CD14-positive monocyte (primary cell): ENCODE measurements at regions not wholly inside any gene's neighbourhood (a gene's known extent, or its start where the extent isn't known, plus 50 kb on each side); places are given as distances from the start of the nearest gene placed in this dataset.

Experiments
- DNase-seq, 3 donors: peaks; one replicate each; pipeline ENCODE4 v3.0.0-alpha.2; 2011 to 2022
- H2AFZ ChIP-seq: 2 replicates; pipeline ENCODE4 v1.6.0; 2012; ENCODE audit warnings: mild to moderate bottlenecking, low read depth, low read length, inconsistent platforms; ENCODE audit not compliant: insufficient read depth, poor library complexity, severe bottlenecking
- H3K27ac ChIP-seq, 2 donors: 1 replicate in 1 of 2; 2 replicates in 1 of 2; pipeline ENCODE4 v1.5.1; 2012 to 2013; ENCODE audit warnings: low read length in 2 of 2, control low read depth in 1 of 2, inconsistent platforms in 1 of 2, low read depth in 1 of 2, mild to moderate bottlenecking in 1 of 2
- H3K27me3 ChIP-seq, 2 donors: one replicate each; pipeline versions ENCODE4 v1.6.0 to v1.6.1; 2011 to 2013; ENCODE audit warnings: low read length in 2 of 2; ENCODE audit not compliant: control insufficient read depth in 2 of 2, insufficient read depth in 2 of 2
- H3K36me3 ChIP-seq, 2 donors: replicated peaks in 1 of 2; 1 replicate in 1 of 2; 2 replicates in 1 of 2; pipeline versions ENCODE4 v1.5.1 to v1.6.1; 2012 to 2013; ENCODE audit warnings: low read length in 2 of 2, control low read depth in 1 of 2, inconsistent platforms in 1 of 2, mild to moderate bottlenecking in 1 of 2; ENCODE audit not compliant: insufficient read depth in 2 of 2, control insufficient read depth in 1 of 2
- H3K4me1 ChIP-seq, 2 donors: 1 replicate in 1 of 2; 2 replicates in 1 of 2; pipeline versions ENCODE4 v1.5.1 to v1.6.1; 2012 to 2013; ENCODE audit warnings: low read length in 2 of 2, control low read depth in 1 of 2, inconsistent platforms in 1 of 2, mild to moderate bottlenecking in 1 of 2, moderate library complexity in 1 of 2; ENCODE audit not compliant: insufficient read depth in 2 of 2, control insufficient read depth in 1 of 2
- H3K4me2 ChIP-seq: replicated peaks from 2 replicates; pipeline ENCODE3; 2012; ENCODE audit warnings: low read length, moderate library complexity, mild to moderate bottlenecking; ENCODE audit not compliant: poor library complexity, severe bottlenecking; ENCODE audit errors: extremely low read depth
- H3K4me3 ChIP-seq, 3 experiments: fragments of 200-600 bp in 1 of 3; sonication (generic) in 1 of 3; replicated peaks in 1 of 3; 1 replicate in 2 of 3; 2 replicates in 1 of 3; pipeline ENCODE4 v1.5.1; 2011 to 2013; ENCODE audit warnings: low read length in 3 of 3, mild to moderate bottlenecking in 3 of 3, control low read depth in 2 of 3, low read depth in 2 of 3, inconsistent platforms in 1 of 3, moderate library complexity in 1 of 3
- H3K79me2 ChIP-seq: 2 replicates; pipeline ENCODE4 v1.6.0; 2012; ENCODE audit warnings: mild to moderate bottlenecking, control low read depth, inconsistent platforms, low read length, moderate library complexity; ENCODE audit not compliant: insufficient read depth
- H3K9ac ChIP-seq: 2 replicates; pipeline ENCODE4 v1.6.0; 2017; ENCODE audit warnings: low read length, mild to moderate bottlenecking; ENCODE audit not compliant: insufficient read depth, poor library complexity, severe bottlenecking
- H3K9me3 ChIP-seq, 2 donors: replicated peaks in 1 of 2; 1 replicate in 1 of 2; 2 replicates in 1 of 2; pipeline versions ENCODE4 v1.5.1 to v1.6.1; 2012 to 2013; ENCODE audit warnings: low read length in 2 of 2, control low read depth in 1 of 2; ENCODE audit not compliant: control insufficient read depth in 1 of 2, insufficient read depth in 1 of 2
- H4K20me1 ChIP-seq: 2 replicates; pipeline ENCODE4 v1.6.0; 2012; ENCODE audit warnings: mild to moderate bottlenecking, low read length, control low read depth, moderate library complexity; ENCODE audit not compliant: insufficient read depth
- H3K27ac Mint-ChIP-seq, 7 donors: one replicate each; pipeline ENCODE4 v1.8.0; 2020; ENCODE audit warnings: mild to moderate bottlenecking in 7 of 7, mixed read lengths in 7 of 7, moderate library complexity in 6 of 7, inconsistent platforms in 2 of 7
- H3K27me3 Mint-ChIP-seq, 3 donors: one replicate each; pipeline ENCODE4 v1.8.0; 2021 to 2022; ENCODE audit warnings: low read depth in 3 of 3, mild to moderate bottlenecking in 3 of 3, mixed read lengths in 3 of 3, moderate library complexity in 3 of 3, inconsistent platforms in 1 of 3
- H3K36me3 Mint-ChIP-seq, 2 donors: one replicate each; pipeline ENCODE4 v1.8.0; 2020; ENCODE audit warnings: mixed read lengths in 2 of 2, inconsistent platforms in 1 of 2, mild to moderate bottlenecking in 1 of 2
- H3K4me1 Mint-ChIP-seq: one replicate; pipeline ENCODE4 v1.8.0; 2020; ENCODE audit warnings: mild to moderate bottlenecking, mixed read lengths
- H3K4me3 Mint-ChIP-seq, 2 donors: one replicate each; pipeline ENCODE4 v1.8.0; 2020; ENCODE audit warnings: mild to moderate bottlenecking in 2 of 2, mixed read lengths in 2 of 2, moderate library complexity in 1 of 2
- H3K9me3 Mint-ChIP-seq, 7 donors: one replicate each; pipeline ENCODE4 v1.8.0; 2020 to 2022; ENCODE audit warnings: mixed read lengths in 7 of 7, mild to moderate bottlenecking in 6 of 7, moderate library complexity in 6 of 7, inconsistent platforms in 2 of 7
- WGBS: methylation state at CpG from one replicate; pipeline ENCODE4 v1.1.5; 2013; ENCODE audit warnings: missing lambda C conversion rate; ENCODE audit not compliant: insufficient coverage; 5-methylcytosine and 5-hydroxymethylcytosine counted together
- intact Hi-C, 2 donors: fragments of 100-400 bp; cut with micrococcal nuclease; formaldehyde crosslinking; loops; one replicate each; pipeline versions ENCODE4 v1.15.0 to v1.15.1; 2023
- TF ChIP-seq, protein P1 (sequence below): fragments of 200-600 bp; IDR thresholded peaks from one replicate; pipeline ENCODE4 v1.8.0; 2022; ENCODE audit warnings: antibody characterized with exemption, mild to moderate bottlenecking

DNA sequence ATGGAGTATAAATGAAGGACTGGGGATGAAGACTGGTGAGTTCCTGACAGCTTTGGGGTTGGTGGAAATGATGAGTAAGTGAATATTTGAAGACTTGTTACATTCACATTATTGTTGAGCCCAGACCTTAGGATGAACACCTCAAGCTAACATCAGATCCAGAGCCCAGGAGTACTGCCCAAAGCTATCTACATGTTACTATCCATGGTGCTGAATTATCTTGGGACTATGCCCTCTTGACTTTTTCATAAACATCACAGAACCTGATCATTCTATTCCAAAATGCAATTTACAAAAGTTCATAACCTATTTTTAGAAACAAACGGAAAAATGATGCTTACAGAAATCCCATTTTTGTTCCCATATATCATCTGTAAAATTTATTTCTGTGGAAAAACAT lies 613.3 kb downstream of the TUSC7 start:
- no peak for DNase-seq
- intact Hi-C loops = no loop called here
- Histone ChIP-seq H3K4me3 (no peak overlapping the region), H4K20me1 (no peaks in the 10 kb centered on the region), H3K4me1 (no peaks in the 10 kb centered on the region), H3K36me3 (no peaks in the 10 kb centered on the region), H3K4me2 (no peak overlapping the region), H3K27ac (no peak overlapping the region), H3K9me3 (no peaks in the 10 kb centered on the region), H3K79me2 (no peaks in the 10 kb centered on the region), H3K9ac (no peak overlapping the region), H3K27me3 (no peaks in the 10 kb centered on the region), H2AFZ (no peak overlapping the region)
- H3K27ac Mint-ChIP-seq = no peak overlapping the region
- peaks cover 0 to 2% (median 2%) of the 10 kb centered on the region in 7 donors for H3K9me3 Mint-ChIP-seq
- no peaks in the 10 kb centered on the region for H3K36me3 Mint-ChIP-seq
- peaks cover 0 to 2% (median 0%) of the 10 kb centered on the region in 3 donors for H3K27me3 Mint-ChIP-seq
- WGBS = no CpG with 5 or more reads among the region's 1 CpG
- H3K4me3 Mint-ChIP-seq = no peak overlapping the region
- H3K4me1 Mint-ChIP-seq = no peaks in the 10 kb centered on the region
- TF ChIP-seq, protein P1, sequence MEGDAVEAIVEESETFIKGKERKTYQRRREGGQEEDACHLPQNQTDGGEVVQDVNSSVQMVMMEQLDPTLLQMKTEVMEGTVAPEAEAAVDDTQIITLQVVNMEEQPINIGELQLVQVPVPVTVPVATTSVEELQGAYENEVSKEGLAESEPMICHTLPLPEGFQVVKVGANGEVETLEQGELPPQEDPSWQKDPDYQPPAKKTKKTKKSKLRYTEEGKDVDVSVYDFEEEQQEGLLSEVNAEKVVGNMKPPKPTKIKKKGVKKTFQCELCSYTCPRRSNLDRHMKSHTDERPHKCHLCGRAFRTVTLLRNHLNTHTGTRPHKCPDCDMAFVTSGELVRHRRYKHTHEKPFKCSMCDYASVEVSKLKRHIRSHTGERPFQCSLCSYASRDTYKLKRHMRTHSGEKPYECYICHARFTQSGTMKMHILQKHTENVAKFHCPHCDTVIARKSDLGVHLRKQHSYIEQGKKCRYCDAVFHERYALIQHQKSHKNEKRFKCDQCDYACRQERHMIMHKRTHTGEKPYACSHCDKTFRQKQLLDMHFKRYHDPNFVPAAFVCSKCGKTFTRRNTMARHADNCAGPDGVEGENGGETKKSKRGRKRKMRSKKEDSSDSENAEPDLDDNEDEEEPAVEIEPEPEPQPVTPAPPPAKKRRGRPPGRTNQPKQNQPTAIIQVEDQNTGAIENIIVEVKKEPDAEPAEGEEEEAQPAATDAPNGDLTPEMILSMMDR = no peak

DNA sequence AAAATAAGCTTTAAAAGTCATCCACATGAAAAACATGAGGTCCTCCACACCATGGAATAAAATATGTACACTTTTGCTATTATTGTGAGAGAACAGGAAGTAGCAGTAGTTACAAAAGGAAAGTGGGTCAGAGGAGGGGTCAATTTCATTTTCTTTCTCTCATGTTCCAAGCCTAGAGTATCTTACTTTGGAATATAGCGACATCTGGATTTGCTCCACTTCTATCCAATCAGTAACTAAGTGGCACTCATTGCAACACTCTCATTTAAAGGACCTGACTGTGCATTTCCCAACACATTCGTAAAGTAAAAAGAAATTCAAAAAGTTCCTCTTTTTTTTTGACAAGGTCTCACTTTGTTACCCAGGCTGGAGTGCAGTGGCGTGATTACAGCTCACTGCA lies 637.3 kb downstream of the TUSC7 start:
- Histone ChIP-seq H3K9ac (no peak overlapping the region), H3K4me1 (peaks cover 0 to 5% of the 10 kb centered on the region in 2 donors), H3K27ac (no peak overlapping the region), H3K27me3 (no peaks in the 10 kb centered on the region), H2AFZ (no peak overlapping the region), H3K4me3 (no peak overlapping the region), H3K36me3 (no peaks in the 10 kb centered on the region), H3K9me3 (no peaks in the 10 kb centered on the region), H3K4me2 (no peak overlapping the region), H3K79me2 (no peaks in the 10 kb centered on the region), H4K20me1 (no peaks in the 10 kb centered on the region)
- 0% methylated on average over 2 of the region's 3 CpGs for WGBS
- TF ChIP-seq, protein P1 = no peak
- H3K4me1 Mint-ChIP-seq = peaks cover 3% of the 10 kb centered on the region
- peak overlapping the region in 1 of 2 donors; percentile 49 for H3K4me3 Mint-ChIP-seq
- DNase-seq = peak; percentile 5 to 23 (median 23)
- no peak overlapping the region for H3K27ac Mint-ChIP-seq
- no peaks in the 10 kb centered on the region for H3K9me3 Mint-ChIP-seq
- H3K27me3 Mint-ChIP-seq = peaks cover 0 to 4% (median 4%) of the 10 kb centered on the region in 3 donors
- H3K36me3 Mint-ChIP-seq = no peaks in the 10 kb centered on the region
- intact Hi-C loops = no loop called here
